ENCODE measurements at regions not wholly inside any gene's neighbourhood (a gene's known extent, or its start where the extent isn't known, plus 50 kb on each side); places are given as distances from the start of the nearest gene placed in this dataset.

- Histone ChIP-seq H3K9ac (no peak overlapping the region), H3K9me2 (no peaks in the 10 kb centered on the region), H3K27ac (ENCODE audit: low read depth in 2 of 2, low read length in 1 of 2) (no peak overlapping the region), H3F3A (replicated peaks; ENCODE audit: insufficient read depth) (no peaks in the 10 kb centered on the region), H3K4me3 (ENCODE audit: low read depth in 2 of 2, low read length in 1 of 2) (no peak overlapping the region), H3K79me2 (ENCODE audit: insufficient read depth) (no peaks in the 10 kb centered on the region), H2AFZ (ENCODE audit: low read depth) (no peak overlapping the region), H3K4me1 (ENCODE audit: control insufficient read depth in 1 of 2, insufficient read depth in 2 of 2, low read depth in 1 of 2, low read length in 1 of 2) (no peaks in the 10 kb centered on the region), H3K27me3 (ENCODE audit: insufficient read depth) (no peaks in the 10 kb centered on the region), H3K9me3 (no peaks in the 10 kb centered on the region), H3K36me3 (replicated peaks in 1 of 2; ENCODE audit: control insufficient read depth in 1 of 2, insufficient read depth in 2 of 2, low read length in 1 of 2) (no peaks in the 10 kb centered on the region), H4K20me1 (ENCODE audit: insufficient read depth) (no peaks in the 10 kb centered on the region), H3K4me2 (no peak overlapping the region)
- WGBS (ENCODE audit: low lambda C conversion rate): 5% methylated on average over 1 of the region's 1 CpG
- TF ChIP-seq, protein P1, sequence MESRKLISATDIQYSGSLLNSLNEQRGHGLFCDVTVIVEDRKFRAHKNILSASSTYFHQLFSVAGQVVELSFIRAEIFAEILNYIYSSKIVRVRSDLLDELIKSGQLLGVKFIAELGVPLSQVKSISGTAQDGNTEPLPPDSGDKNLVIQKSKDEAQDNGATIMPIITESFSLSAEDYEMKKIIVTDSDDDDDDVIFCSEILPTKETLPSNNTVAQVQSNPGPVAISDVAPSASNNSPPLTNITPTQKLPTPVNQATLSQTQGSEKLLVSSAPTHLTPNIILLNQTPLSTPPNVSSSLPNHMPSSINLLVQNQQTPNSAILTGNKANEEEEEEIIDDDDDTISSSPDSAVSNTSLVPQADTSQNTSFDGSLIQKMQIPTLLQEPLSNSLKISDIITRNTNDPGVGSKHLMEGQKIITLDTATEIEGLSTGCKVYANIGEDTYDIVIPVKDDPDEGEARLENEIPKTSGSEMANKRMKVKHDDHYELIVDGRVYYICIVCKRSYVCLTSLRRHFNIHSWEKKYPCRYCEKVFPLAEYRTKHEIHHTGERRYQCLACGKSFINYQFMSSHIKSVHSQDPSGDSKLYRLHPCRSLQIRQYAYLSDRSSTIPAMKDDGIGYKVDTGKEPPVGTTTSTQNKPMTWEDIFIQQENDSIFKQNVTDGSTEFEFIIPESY (IDR thresholded peaks at IDR 0.05; ENCODE audit: borderline replicate concordance, low read depth): no peak
- TF ChIP-seq JUND (IDR thresholded peaks at IDR 0.05) (no peak), MAX (IDR thresholded peaks at IDR 0.05; ENCODE audit: low read depth) (no peak), MXI1 (IDR thresholded peaks at IDR 0.05; ENCODE audit: low read depth, low read length) (no peak), SIN3A (IDR thresholded peaks at IDR 0.05; ENCODE audit: borderline replicate concordance, low read depth, low read length) (no peak), EZH2phosphoT487 (IDR thresholded peaks at IDR 0.05; ENCODE audit: borderline replicate concordance, low read depth) (no peak)
- TF ChIP-seq, protein P2, sequence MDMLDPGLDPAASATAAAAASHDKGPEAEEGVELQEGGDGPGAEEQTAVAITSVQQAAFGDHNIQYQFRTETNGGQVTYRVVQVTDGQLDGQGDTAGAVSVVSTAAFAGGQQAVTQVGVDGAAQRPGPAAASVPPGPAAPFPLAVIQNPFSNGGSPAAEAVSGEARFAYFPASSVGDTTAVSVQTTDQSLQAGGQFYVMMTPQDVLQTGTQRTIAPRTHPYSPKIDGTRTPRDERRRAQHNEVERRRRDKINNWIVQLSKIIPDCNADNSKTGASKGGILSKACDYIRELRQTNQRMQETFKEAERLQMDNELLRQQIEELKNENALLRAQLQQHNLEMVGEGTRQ (IDR thresholded peaks at IDR 0.05; ENCODE audit: borderline replicate concordance, low read depth, low read length): no peak
- no peak for DNase-seq
- POLR2A ChIA-PET: no interaction called here
- CTCF ChIA-PET: interaction anchor here (0.9 kb wide), 1 partner anchor 386 kb away, joined by 3 read pairs; no protein-coding TSS in a partner anchor
These were observed 270.8 kb upstream of the PPFIA2 start for GRCh38 chr12:82029936-82030335.

- ChIA-PET CTCF (interaction anchor here (2.0 kb wide), 1 partner anchor 9 kb away, joined by 6 read pairs; no protein-coding TSS in a partner anchor), POLR2A (no interaction called here)
- no peak for DNase-seq
- no peaks in the 10 kb centered on the region for H3K9me3 ChIP-seq
- no peak overlapping the region for H2AFZ ChIP-seq (ENCODE audit: low read depth)
- no peaks in the 10 kb centered on the region for H4K20me1 ChIP-seq (ENCODE audit: insufficient read depth)
- no peak overlapping the region for H3K4me3 ChIP-seq (ENCODE audit: low read depth in 2 of 2, low read length in 1 of 2)
- TF ChIP-seq JUND (IDR thresholded peaks at IDR 0.05) (no peak), FOXJ3 (CRISPR knock-in tag; IDR thresholded peaks at IDR 0.05) (no peak), RCOR1 (IDR thresholded peaks at IDR 0.05; ENCODE audit: low read length) (no peak), CHD2 (IDR thresholded peaks at IDR 0.05; ENCODE audit: low read length, partially characterized antibody) (no peak), GABPA (IDR thresholded peaks at IDR 0.05; ENCODE audit: low read depth) (no peak), TEAD4 (IDR thresholded peaks at IDR 0.05; ENCODE audit: borderline replicate concordance, insufficient read depth) (no peak), TAF1 (IDR thresholded peaks at IDR 0.05; ENCODE audit: borderline replicate concordance, low read depth, low read length) (no peak)
- TF ChIP-seq, protein P3, sequence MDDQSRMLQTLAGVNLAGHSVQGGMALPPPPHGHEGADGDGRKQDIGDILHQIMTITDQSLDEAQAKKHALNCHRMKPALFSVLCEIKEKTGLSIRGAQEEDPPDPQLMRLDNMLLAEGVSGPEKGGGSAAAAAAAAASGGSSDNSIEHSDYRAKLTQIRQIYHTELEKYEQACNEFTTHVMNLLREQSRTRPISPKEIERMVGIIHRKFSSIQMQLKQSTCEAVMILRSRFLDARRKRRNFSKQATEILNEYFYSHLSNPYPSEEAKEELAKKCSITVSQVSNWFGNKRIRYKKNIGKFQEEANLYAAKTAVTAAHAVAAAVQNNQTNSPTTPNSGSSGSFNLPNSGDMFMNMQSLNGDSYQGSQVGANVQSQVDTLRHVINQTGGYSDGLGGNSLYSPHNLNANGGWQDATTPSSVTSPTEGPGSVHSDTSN (IDR thresholded peaks at IDR 0.05): no peak
- TF ChIP-seq, protein P1 (IDR thresholded peaks at IDR 0.05; ENCODE audit: borderline replicate concordance, low read depth): no peak
- no peaks in the 10 kb centered on the region for H3K79me2 ChIP-seq (ENCODE audit: insufficient read depth)
- H3K9ac ChIP-seq: no peak overlapping the region
- no peak overlapping the region for H3K4me2 ChIP-seq
- H3F3A ChIP-seq (replicated peaks; ENCODE audit: insufficient read depth): no peaks in the 10 kb centered on the region
- no peak overlapping the region for H3K27ac ChIP-seq (ENCODE audit: low read depth in 2 of 2, low read length in 1 of 2)
- no peaks in the 10 kb centered on the region for H3K36me3 ChIP-seq (replicated peaks in 1 of 2; ENCODE audit: control insufficient read depth in 1 of 2, insufficient read depth in 2 of 2, low read length in 1 of 2)
- no peaks in the 10 kb centered on the region for H3K4me1 ChIP-seq (ENCODE audit: control insufficient read depth in 1 of 2, insufficient read depth in 2 of 2, low read depth in 1 of 2, low read length in 1 of 2)
- WGBS (ENCODE audit: low lambda C conversion rate): 5% methylated on average over 1 of the region's 1 CpG
- H3K9me2 ChIP-seq: no peaks in the 10 kb centered on the region
- H3K27me3 ChIP-seq (ENCODE audit: insufficient read depth): no peaks in the 10 kb centered on the region
These were observed 269.6 kb upstream of the PPFIA2 start for GRCh38 chr12:82028772-82029171.
